IMR-90 (cell line): ENCODE measurements at regions not wholly inside any gene's neighbourhood (a gene's known extent, or its start where the extent isn't known, plus 50 kb on each side); places are given as distances from the start of the nearest gene placed in this dataset.

ENCODE experiments used
- ATAC-seq: fragments of 200-7000 bp; cut with Tn5 transposase; 2 replicates; pipeline ENCODE4 v1.9.1; 2020; ENCODE audit warnings: low read depth, mild to moderate bottlenecking, moderate library complexity
- BruUV-seq: library from RNA; stranded (reverse); fragments of 400-500 nt; replicated peaks from 2 replicates; lab custom pipeline; 2021; lab: Mats Ljungman, UMichigan
- CTCF ChIA-PET: fragments of 300-600 bp; formaldehyde crosslinking; extraction: SDS; loops from one replicate; lab custom pipeline; 2021; ENCODE audit warnings: antibody characterized with exemption; lab: Yijun Ruan, JAX
- POLR2A ChIA-PET: fragments of 300-600 bp; sonication (Branson Sonifier 250); formaldehyde crosslinking; loops from one replicate; lab custom pipeline; 2022; ENCODE audit warnings: antibody characterized with exemption; ENCODE audit not compliant: unreplicated experiment; lab: Charles Lee
- DNase-seq: peaks from one replicate; pipeline ENCODE4 v3.0.0; 2013
- H2AFZ ChIP-seq: replicated peaks from 2 replicates; pipeline ENCODE3; 2013; ENCODE audit warnings: low read length, mild to moderate bottlenecking; ENCODE audit not compliant: poor library complexity
- H2AK5ac ChIP-seq: 2 replicates; pipeline ENCODE4 v1.6.1; 2013; ENCODE audit warnings: low read depth, low read length, inconsistent platforms
- H2AK9ac ChIP-seq: replicated peaks from 2 replicates; pipeline ENCODE3; 2013; ENCODE audit warnings: mild to moderate bottlenecking, low read depth, low read length, moderate library complexity; ENCODE audit not compliant: poor library complexity
- H2BK120ac ChIP-seq: 2 replicates; pipeline ENCODE4 v1.6.1; 2013; ENCODE audit warnings: low read depth, low read length, inconsistent platforms
- H2BK15ac ChIP-seq: 3 replicates; pipeline ENCODE4 v1.6.1; 2013; ENCODE audit warnings: low read depth, low read length, inconsistent platforms
- H2BK20ac ChIP-seq: 2 replicates; pipeline ENCODE4 v1.6.1; 2013; ENCODE audit warnings: low read depth, mild to moderate bottlenecking, inconsistent platforms, low read length, moderate library complexity
- H2BK5ac ChIP-seq: 2 replicates; pipeline ENCODE4 v1.6.1; 2013; ENCODE audit warnings: mild to moderate bottlenecking, low read depth, low read length, inconsistent platforms; ENCODE audit not compliant: poor library complexity, severe bottlenecking
- H3K14ac ChIP-seq: replicated peaks from 2 replicates; pipeline ENCODE4 v1.6.1; 2013; ENCODE audit warnings: low read depth, low read length, inconsistent platforms
- H3K18ac ChIP-seq: 2 replicates; pipeline ENCODE4 v1.6.1; 2013; ENCODE audit warnings: low read depth, low read length, control low read depth
- H3K23ac ChIP-seq: 2 replicates; pipeline ENCODE4 v1.6.1; 2013; ENCODE audit warnings: low read depth, low read length, inconsistent platforms
- H3K27ac ChIP-seq: 2 replicates; pipeline ENCODE4 v1.5.1; 2013; ENCODE audit warnings: mild to moderate bottlenecking, control low read depth, low read length; ENCODE audit not compliant: insufficient read depth
- H3K27me3 ChIP-seq: 2 replicates; pipeline ENCODE4 v1.6.1; 2013; ENCODE audit warnings: low read length; ENCODE audit not compliant: control insufficient read depth, insufficient read depth
- H3K36me3 ChIP-seq: 2 replicates; pipeline ENCODE4 v1.6.1; 2013; ENCODE audit warnings: low read length, mixed read lengths; ENCODE audit not compliant: control insufficient read depth, insufficient read depth
- H3K4ac ChIP-seq: 2 replicates; pipeline ENCODE4 v1.6.1; 2013; ENCODE audit warnings: low read depth, low read length, inconsistent platforms
- H3K4me1 ChIP-seq: 2 replicates; pipeline ENCODE4 v1.6.1; 2013; ENCODE audit warnings: low read length, mixed read lengths; ENCODE audit not compliant: control insufficient read depth, insufficient read depth
- H3K4me2 ChIP-seq: 2 replicates; pipeline ENCODE4 v1.6.1; 2013; ENCODE audit warnings: low read depth, mild to moderate bottlenecking, control low read depth, low read length, moderate library complexity
- H3K4me3 ChIP-seq: 2 replicates; pipeline ENCODE4 v1.5.1; 2013; ENCODE audit warnings: low read depth, mild to moderate bottlenecking, control low read depth, low read length, moderate library complexity; ENCODE audit not compliant: insufficient read depth
- H3K56ac ChIP-seq: 2 replicates; pipeline ENCODE4 v1.6.1; 2013; ENCODE audit warnings: low read length, inconsistent platforms; ENCODE audit not compliant: insufficient read depth; ENCODE audit errors: extremely low read depth
- H3K79me1 ChIP-seq, 2 experiments: 2 replicates each; pipeline ENCODE4 v1.6.1; 2013; ENCODE audit warnings: low read length in 2 of 2, inconsistent platforms in 1 of 2, low read depth in 1 of 2
- H3K9ac ChIP-seq: 2 replicates; pipeline ENCODE4 v1.6.1; 2013; ENCODE audit warnings: low read depth, low read length, control low read depth
- H3K9me1 ChIP-seq: 2 replicates; pipeline ENCODE4 v1.6.1; 2013; ENCODE audit warnings: low read length, inconsistent platforms; ENCODE audit not compliant: insufficient read depth
- H3K9me3 ChIP-seq: 2 replicates; pipeline ENCODE4 v1.6.1; 2013; ENCODE audit warnings: low read length; ENCODE audit not compliant: control insufficient read depth, insufficient read depth
- H4K20me1 ChIP-seq: 2 replicates; pipeline ENCODE4 v1.6.1; 2013; ENCODE audit warnings: low read length, inconsistent platforms; ENCODE audit not compliant: insufficient read depth
- H4K5ac ChIP-seq: 2 replicates; pipeline ENCODE4 v1.6.1; 2013; ENCODE audit warnings: mild to moderate bottlenecking, low read depth, low read length, control low read depth
- H4K8ac ChIP-seq, 2 experiments: 2 replicates each; pipeline ENCODE4 v1.6.1; 2013; ENCODE audit warnings: low read depth in 2 of 2, low read length in 2 of 2, control low read depth in 1 of 2, inconsistent platforms in 1 of 2
- H4K91ac ChIP-seq: 2 replicates; pipeline ENCODE4 v1.6.1; 2013; ENCODE audit warnings: low read depth, low read length, inconsistent platforms; ENCODE audit not compliant: insufficient read depth
- BHLHE40 ChIP-seq: fragments of 150-350 bp; IDR thresholded peaks from 2 replicates; pipeline ENCODE4 v1.6.1; 2016; ENCODE audit warnings: mild to moderate bottlenecking, low read depth, low read length
- CEBPB ChIP-seq: IDR thresholded peaks from 2 replicates; pipeline ENCODE4 v1.6.1; 2012; ENCODE audit warnings: low read depth, low read length, improper control_type of control experiment
- CHD1 ChIP-seq: IDR thresholded peaks from 2 replicates; pipeline ENCODE4 v1.6.1; 2012; ENCODE audit warnings: low read depth, low read length, improper control_type of control experiment
- CTCF ChIP-seq: conservative IDR thresholded peaks from 2 replicates; pipeline ENCODE4 v1.5.1; 2012; ENCODE audit warnings: mild to moderate bottlenecking, low read depth, low read length, improper control_type of control experiment
- ELK1 ChIP-seq: fragments of 150-350 bp; IDR thresholded peaks from 2 replicates; pipeline ENCODE4 v1.6.1; 2016; ENCODE audit warnings: low read depth, mild to moderate bottlenecking, low read length, moderate library complexity, borderline replicate concordance
- FOS ChIP-seq: fragments of 150-350 bp; IDR thresholded peaks from 2 replicates; pipeline ENCODE4 v1.6.1; 2016; ENCODE audit warnings: low read depth, low read length
- MAFK ChIP-seq: IDR thresholded peaks from 2 replicates; pipeline ENCODE4 v1.6.1; 2012; ENCODE audit warnings: low read depth, low read length, improper control_type of control experiment
- MAZ ChIP-seq: IDR thresholded peaks from 2 replicates; pipeline ENCODE4 v1.6.1; 2012; ENCODE audit warnings: low read depth, mild to moderate bottlenecking, low read length, improper control_type of control experiment, moderate library complexity, borderline replicate concordance
- MXI1 ChIP-seq: IDR thresholded peaks from 2 replicates; pipeline ENCODE4 v1.6.1; 2012; ENCODE audit warnings: low read depth, mild to moderate bottlenecking, low read length, moderate library complexity, borderline replicate concordance
- NFE2L2 ChIP-seq: fragments of 150-350 bp; IDR thresholded peaks from 2 replicates; pipeline ENCODE4 v1.6.1; 2016; ENCODE audit warnings: low read depth, mild to moderate bottlenecking, low read length
- POLR2A ChIP-seq: IDR thresholded peaks from 2 replicates; pipeline ENCODE4 v1.6.1; 2012; ENCODE audit warnings: mild to moderate bottlenecking, low read depth, low read length
- RAD21 ChIP-seq: IDR thresholded peaks from 2 replicates; pipeline ENCODE4 v1.6.1; 2012; ENCODE audit warnings: low read length, improper control_type of control experiment
- RCOR1 ChIP-seq: IDR thresholded peaks from 2 replicates; pipeline ENCODE4 v1.6.1; 2012; ENCODE audit warnings: mild to moderate bottlenecking, low read length, improper control_type of control experiment; ENCODE audit not compliant: insufficient replicate concordance
- RFX5 ChIP-seq: IDR thresholded peaks from 2 replicates; pipeline ENCODE4 v1.8.0; 2012; ENCODE audit warnings: low read depth, mild to moderate bottlenecking, low read length, moderate library complexity
- SMC3 ChIP-seq: fragments of 150-350 bp; IDR thresholded peaks from 2 replicates; pipeline ENCODE4 v1.6.1; 2016; ENCODE audit warnings: low read depth, mild to moderate bottlenecking, antibody characterized with exemption, low read length, moderate library complexity
- USF2 ChIP-seq: fragments of 150-350 bp; IDR thresholded peaks from 2 replicates; pipeline ENCODE4 v1.6.1; 2017; ENCODE audit warnings: mild to moderate bottlenecking, antibody characterized with exemption, low read length, low read depth
- WGBS, 2 experiments: methylation state at CpG; one replicate each; pipeline versions ENCODE4 v1.1.5 to v1.1.7; 2013; ENCODE audit warnings: missing lambda C conversion rate in 2 of 2; ENCODE audit not compliant: insufficient read length in 1 of 2; ENCODE audit errors: extremely low coverage in 2 of 2; 5-methylcytosine and 5-hydroxymethylcytosine counted together
- dilution Hi-C: fragments of 300-500 bp; cut with HindIII; formaldehyde crosslinking; loops from one replicate; pipeline ENCODE4 v1.14.3; 2018; ENCODE audit warnings: low sequenced_read_pairs; ENCODE audit not compliant: unreplicated experiment
- in situ Hi-C: fragments of 300-500 bp; cut with MboI; formaldehyde crosslinking; loops from 3 replicates; pipeline ENCODE4 v1.14.3; 2019; ENCODE audit warnings: low sequenced_read_pairs, inconsistent platforms, mixed read lengths
- intact Hi-C: fragments of 100-400 bp; cut with micrococcal nuclease; formaldehyde crosslinking; loops from 2 replicates; pipeline ENCODE4 v1.10.0; 2022

GRCh38 chr5:28808967-28809810 lies 1770.8 kb upstream of the CDH9 start:
- WGBS, 2 experiments: 83% methylated on average over 16 of the region's 47 CpGs; no CpG with 5 or more reads in 1 of the 2 experiments
- Histone ChIP-seq H4K5ac (no peak overlapping the region), H3K18ac (no peak overlapping the region), H3K4me2 (no peak overlapping the region), H2BK20ac (no peak overlapping the region), H3K4ac (no peak overlapping the region), H3K36me3 (no peaks in the 10 kb centered on the region), H2AK5ac (no peak overlapping the region), H3K56ac (no peak overlapping the region), H3K79me1 (no peaks in the 10 kb centered on the region), H2BK120ac (no peak overlapping the region), H3K23ac (no peak overlapping the region), H3K27me3 (no peaks in the 10 kb centered on the region), H3K9ac (no peak overlapping the region), H4K20me1 (no peaks in the 10 kb centered on the region), H3K4me3 (no peak overlapping the region), H2BK5ac (no peak overlapping the region), H2AFZ (no peak overlapping the region), H3K27ac (no peak overlapping the region), H4K8ac (no peak overlapping the region), H3K9me3 (peaks cover 12% of the 10 kb centered on the region), H3K9me1 (no peaks in the 10 kb centered on the region), H4K91ac (no peak overlapping the region), H2AK9ac (no peak overlapping the region), H2BK15ac (no peak overlapping the region), H3K4me1 (no peaks in the 10 kb centered on the region), H3K14ac (no peak overlapping the region)
- no TSS peak for BruUV-seq
- CTCF ChIA-PET: no interaction called here
- POLR2A ChIA-PET: no interaction called here
- TF ChIP-seq RFX5 (no peak), MAFK (no peak), CEBPB (no peak), ELK1 (no peak), FOS (no peak), NFE2L2 (no peak), RCOR1 (no peak), RAD21 (no peak), MXI1 (no peak), BHLHE40 (no peak), CHD1 (no peak), SMC3 (no peak), MAZ (no peak), POLR2A (no peak), CTCF (no peak), USF2 (no peak)
- no peak for ATAC-seq
- intact Hi-C loops (no loop called here), in situ Hi-C loops (no loop called here), dilution Hi-C loops (no loop called here)
- DNase-seq: no peak
